ENCODE measurements at regions not wholly inside any gene's neighbourhood (a gene's known extent, or its start where the extent isn't known, plus 50 kb on each side); places are given as distances from the start of the nearest gene placed in this dataset.

GRCh38 chr1:243939167-243939848 lies 89.3 kb upstream of the AKT3 start:
- WGBS, 2 donors (ENCODE audit: low coverage in 1 of 2): 65 to 73% methylated on average over 2 to 3 of the region's 3 CpGs
- Histone ChIP-seq H3K27me3 (no peaks in the 10 kb centered on the region), H3K9me3 (no peaks in the 10 kb centered on the region), H3K4me1 (no peaks in the 10 kb centered on the region), H3K4me3 (no peak overlapping the region), H3K36me3 (no peaks in the 10 kb centered on the region), H3K27ac (no peak overlapping the region)
- in situ Hi-C loops (cut with MboI; ENCODE audit: low pct_ligation_motif_present in 1 of 4, low pct_unique_long_range_greater_than_20kb in 1 of 4, low sequenced_read_pairs in 3 of 4) (no loop called here), intact Hi-C loops (cut with DNase I; ENCODE audit: low total_unique reads) (no loop called here)
- TF ChIP-seq POLR2AphosphoS5 (IDR thresholded peaks at IDR 0.05) (no peak), POLR2A (IDR thresholded peaks at IDR 0.05) (no peak), EP300 (IDR thresholded peaks at IDR 0.05; ENCODE audit: low read depth) (no peak), CTCF (IDR thresholded peaks at IDR 0.05) (no peak)
- DNase-seq: no peak

DNA sequence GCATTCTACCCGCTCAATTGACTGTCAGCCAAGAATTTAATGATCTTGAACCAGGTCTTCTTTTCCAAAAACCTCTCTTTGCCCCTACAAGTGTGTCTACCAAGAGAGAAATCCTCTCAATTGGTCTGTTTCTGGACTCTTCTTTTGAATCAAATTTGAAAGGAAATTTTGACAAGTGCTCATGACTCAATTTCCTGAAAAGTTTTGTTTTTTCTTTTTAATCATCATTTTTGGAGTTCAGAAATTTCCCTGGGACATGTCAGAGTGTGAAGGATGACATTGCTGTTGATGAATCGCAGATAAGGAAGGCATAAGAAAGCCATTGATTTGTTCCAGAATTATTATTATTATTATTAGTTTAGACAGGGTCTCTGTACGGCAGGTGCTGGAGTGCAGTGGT lies 88.2 kb upstream of the AKT3 start:
- 65 to 78% methylated on average over 3 of the region's 3 CpGs for WGBS, 2 donors (ENCODE audit: low coverage in 1 of 2)
- Histone ChIP-seq H3K27me3 (no peaks in the 10 kb centered on the region), H3K36me3 (no peaks in the 10 kb centered on the region), H3K4me3 (no peak overlapping the region), H3K9me3 (no peaks in the 10 kb centered on the region), H3K27ac (no peak overlapping the region), H3K4me1 (no peaks in the 10 kb centered on the region)
- intact Hi-C loops (cut with DNase I; ENCODE audit: low total_unique reads): no loop called here
- no peak for DNase-seq
- TF ChIP-seq CTCF (IDR thresholded peaks at IDR 0.05): no peak
- TF ChIP-seq POLR2AphosphoS5 (IDR thresholded peaks at IDR 0.05): no peak
- no peak for TF ChIP-seq POLR2A (IDR thresholded peaks at IDR 0.05)
- no peak for TF ChIP-seq EP300 (IDR thresholded peaks at IDR 0.05; ENCODE audit: low read depth)
- in situ Hi-C loops (cut with MboI; ENCODE audit: low pct_ligation_motif_present in 1 of 4, low pct_unique_long_range_greater_than_20kb in 1 of 4, low sequenced_read_pairs in 3 of 4): no loop called here

- no peaks in the 10 kb centered on the region for H3K36me3 ChIP-seq
- no peak overlapping the region for H3K27ac ChIP-seq
- no peak for TF ChIP-seq CTCF (IDR thresholded peaks at IDR 0.05)
- no peaks in the 10 kb centered on the region for H3K4me1 ChIP-seq
- in situ Hi-C loops (cut with MboI; ENCODE audit: low pct_ligation_motif_present in 1 of 4, low pct_unique_long_range_greater_than_20kb in 1 of 4, low sequenced_read_pairs in 3 of 4): no loop called here
- WGBS, 2 donors (ENCODE audit: low coverage in 1 of 2): 94 to 100% methylated on average over 4 of the region's 4 CpGs
- H3K9me3 ChIP-seq: no peaks in the 10 kb centered on the region
- peaks cover 4% of the 10 kb centered on the region for H3K27me3 ChIP-seq
- no peak overlapping the region for H3K4me3 ChIP-seq
- intact Hi-C loops (cut with DNase I; ENCODE audit: low total_unique reads): no loop called here
- DNase-seq: no peak
Measured at GRCh38 chr1:243933495-243933894, 83.5 kb upstream of the AKT3 start.

DNA sequence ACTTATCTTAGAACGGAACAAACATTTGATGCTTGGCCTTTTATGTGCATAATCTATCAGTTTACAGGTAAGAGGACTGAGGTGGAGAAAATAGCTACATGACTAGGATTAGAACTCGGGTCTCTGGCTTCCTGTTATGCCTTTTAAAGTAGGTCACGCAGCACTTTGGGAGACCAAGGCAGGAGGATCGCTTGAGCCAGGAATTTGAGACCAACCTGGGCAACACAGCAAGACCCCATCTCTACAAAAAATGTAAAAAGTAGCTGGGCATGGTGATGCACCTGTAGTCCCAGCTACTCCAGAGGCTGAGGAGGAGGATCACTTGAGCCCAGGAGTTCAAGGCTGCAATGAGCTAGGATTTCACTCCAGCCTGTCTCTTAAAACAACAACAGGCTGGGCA lies 81.9 kb upstream of the AKT3 start:
- Histone ChIP-seq H3K27me3 (peaks cover 4% of the 10 kb centered on the region), H3K27ac (no peak overlapping the region), H3K9me3 (no peaks in the 10 kb centered on the region), H3K36me3 (no peaks in the 10 kb centered on the region), H3K4me3 (no peak overlapping the region), H3K4me1 (no peaks in the 10 kb centered on the region)
- intact Hi-C loops (cut with DNase I; ENCODE audit: low total_unique reads) (no loop called here), in situ Hi-C loops (cut with MboI; ENCODE audit: low pct_ligation_motif_present in 1 of 4, low pct_unique_long_range_greater_than_20kb in 1 of 4, low sequenced_read_pairs in 3 of 4) (no loop called here)
- 90 to 100% methylated on average over 1 to 4 of the region's 4 CpGs for WGBS, 2 donors (ENCODE audit: low coverage in 1 of 2)
- DNase-seq: no peak
- TF ChIP-seq POLR2A (IDR thresholded peaks at IDR 0.05): no peak
